SIG-M5 treated with dmso at 0.1 percent for 504 hours (cell line): ENCODE measurements at regions not wholly inside any gene's neighbourhood (a gene's known extent, or its start where the extent isn't known, plus 50 kb on each side); places are given as distances from the start of the nearest gene placed in this dataset.
"Not testable (repeated sequence)": the region's sequence is repeated elsewhere in the genome, so short reads cannot be mapped to it uniquely, and the experiment has no call there.

ENCODE experiments used
- DNase-seq: peaks from one replicate; lab custom pipeline; 2025; ENCODE audit not compliant: unreplicated experiment; lab: John Stamatoyannopoulos, UW

DNA sequence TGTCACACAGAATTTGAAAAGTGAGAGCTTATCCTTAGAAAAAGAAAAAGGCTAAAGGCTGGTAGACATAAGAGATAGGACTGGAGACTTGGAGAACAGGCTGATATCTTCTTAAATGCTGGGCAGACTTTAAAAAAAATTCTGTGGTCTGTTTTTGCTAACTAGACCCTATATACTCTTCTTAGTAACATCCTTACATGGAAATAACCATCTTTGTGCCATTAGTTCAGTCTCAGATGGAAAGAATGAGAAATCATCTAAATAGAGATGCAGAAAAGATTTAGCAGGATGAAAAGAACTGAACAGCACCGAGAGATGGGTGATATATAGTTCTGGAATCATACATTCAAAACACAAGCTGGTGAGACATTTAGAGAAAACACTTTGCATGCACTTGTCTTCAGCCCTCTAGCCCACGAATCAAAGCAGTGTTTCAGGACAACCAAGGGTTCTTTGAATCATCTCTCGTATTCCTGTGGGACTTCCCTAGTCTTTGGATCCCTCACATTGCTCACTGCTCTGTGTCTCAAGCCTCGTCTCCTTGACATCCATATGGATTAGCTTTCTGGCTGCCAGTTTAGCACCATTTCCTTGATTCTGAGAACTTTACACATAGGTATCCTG, 93.0 kb upstream of the LYSMD4 start:
- no peak for DNase-seq

- DNase-seq = no peak
These were observed 90.1 kb upstream of the LYSMD4 start for GRCh38 chr15:99823346-99823745.

GRCh38 chr15:99819981-99820718, 86.9 kb upstream of the LYSMD4 start:
- DNase-seq = no peak

GRCh38 chr15:99818872-99819271, 85.6 kb upstream of the LYSMD4 start:
- DNase-seq = no peak

- DNase-seq = not testable (repeated sequence)
These were observed 83.6 kb upstream of the LYSMD4 start for GRCh38 chr15:99816862-99817261.

- DNase-seq = not testable (repeated sequence)
These were observed 77.4 kb upstream of the LYSMD4 start for GRCh38 chr15:99810663-99811062.

- DNase-seq = not testable (repeated sequence)
These were observed 66.6 kb upstream of the LYSMD4 start for GRCh38 chr15:99799854-99800250.

DNA sequence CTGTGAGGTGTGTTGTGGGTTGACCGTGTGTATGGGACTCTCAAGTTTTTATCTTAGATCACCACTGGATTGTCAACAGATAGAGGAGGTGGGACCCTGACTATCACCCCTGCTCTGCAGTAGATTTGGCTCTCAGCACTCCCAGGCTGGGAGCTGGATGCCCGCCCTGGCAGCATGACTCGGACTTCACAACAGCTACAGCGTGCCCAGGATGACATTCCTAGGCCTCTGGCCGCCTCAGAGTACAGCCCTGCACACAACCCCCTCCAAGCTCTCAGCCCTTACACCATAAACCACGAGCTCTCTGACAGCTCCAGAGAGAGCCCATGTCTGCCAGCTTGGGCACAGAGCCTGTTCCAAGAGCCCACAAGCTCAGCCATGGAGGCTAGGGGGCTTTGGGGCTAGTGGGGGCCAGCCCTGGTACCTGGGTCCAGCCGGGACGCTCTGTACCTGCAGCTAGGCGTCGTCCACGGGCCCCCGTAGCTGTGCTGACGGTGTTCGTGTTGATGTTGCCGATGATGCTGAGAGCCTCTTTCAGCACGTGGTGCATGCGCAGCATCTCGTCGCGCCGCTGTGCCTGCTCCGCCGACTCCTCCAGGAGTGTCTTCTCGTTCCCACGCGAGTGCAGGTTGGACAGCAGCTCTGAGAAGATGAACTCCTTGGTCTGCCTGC, 66.1 kb upstream of the LYSMD4 start:
- DNase-seq = not testable (repeated sequence)

GRCh38 chr15:99796940-99797870, 64.0 kb upstream of the LYSMD4 start:
- DNase-seq = not testable (repeated sequence)

DNA sequence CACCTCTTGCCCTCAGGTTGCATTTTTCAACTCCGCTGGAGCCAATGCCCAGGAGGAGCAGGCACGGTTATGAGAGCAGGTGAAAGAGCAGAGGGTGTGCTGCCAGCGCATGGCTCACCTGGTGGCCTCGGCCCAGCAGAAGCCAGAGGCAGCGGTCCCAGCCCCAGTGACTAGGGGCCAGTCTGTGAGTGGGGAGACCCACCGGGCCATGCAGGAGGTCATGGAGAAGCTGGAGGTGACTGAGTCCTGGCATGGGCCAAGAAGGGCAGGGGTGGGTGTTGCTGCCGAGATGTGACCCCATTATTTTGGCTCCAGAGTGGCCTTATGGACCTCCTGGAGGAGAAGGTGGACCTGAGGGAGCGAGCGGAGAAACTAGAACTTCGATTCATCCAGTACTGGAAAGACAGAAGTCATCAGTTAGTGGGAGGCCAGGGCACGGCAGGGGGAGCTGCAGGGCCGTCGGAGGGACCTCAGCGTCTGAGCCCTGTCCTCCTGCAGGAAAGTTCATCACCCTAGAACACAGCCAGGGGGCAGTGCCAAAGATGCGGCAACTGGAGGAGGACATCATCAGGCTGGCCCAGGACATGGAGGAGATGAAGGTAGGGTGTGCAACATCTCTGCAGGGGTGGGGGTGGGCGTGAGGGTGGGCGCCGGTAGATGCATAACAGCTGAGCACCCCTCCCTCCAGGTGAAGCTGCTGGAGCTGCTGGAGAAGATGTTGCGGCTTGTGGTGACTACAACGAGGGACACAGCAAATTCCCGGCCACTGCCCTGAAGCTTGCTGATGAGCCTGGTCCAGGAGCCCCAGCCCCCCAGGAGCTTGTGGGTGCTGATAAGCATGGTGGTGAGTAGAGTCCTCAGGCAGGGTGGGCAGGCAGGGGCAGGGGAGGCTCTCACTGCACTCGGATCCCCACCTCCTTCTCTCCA, 58.9 kb upstream of the LYSMD4 start:
- not testable (repeated sequence) for DNase-seq

- not testable (repeated sequence) for DNase-seq
These were observed 57.5 kb upstream of the LYSMD4 start for GRCh38 chr15:99790751-99791150.

DNA sequence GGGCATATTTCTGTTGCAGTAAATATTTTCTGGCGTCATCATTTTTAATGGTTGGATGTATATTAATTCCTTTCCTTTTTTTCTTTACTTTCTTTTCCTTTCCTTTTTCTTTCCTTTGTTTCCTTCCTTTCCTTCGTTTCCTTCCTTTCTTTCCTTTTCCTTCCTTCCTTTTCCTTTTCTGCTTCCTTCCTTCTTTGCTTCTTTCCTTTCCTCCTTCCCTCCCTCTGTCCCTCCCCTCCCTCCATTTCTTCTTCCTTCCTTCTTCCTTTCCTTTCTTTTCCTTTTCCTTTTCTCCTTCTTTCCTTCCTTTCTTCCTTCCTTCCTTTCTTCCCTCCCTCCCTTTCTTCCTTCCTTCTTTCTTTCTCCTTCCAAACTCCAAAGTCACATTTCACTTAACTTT, 54.9 kb upstream of the LYSMD4 start:
- no peak for DNase-seq

DNA sequence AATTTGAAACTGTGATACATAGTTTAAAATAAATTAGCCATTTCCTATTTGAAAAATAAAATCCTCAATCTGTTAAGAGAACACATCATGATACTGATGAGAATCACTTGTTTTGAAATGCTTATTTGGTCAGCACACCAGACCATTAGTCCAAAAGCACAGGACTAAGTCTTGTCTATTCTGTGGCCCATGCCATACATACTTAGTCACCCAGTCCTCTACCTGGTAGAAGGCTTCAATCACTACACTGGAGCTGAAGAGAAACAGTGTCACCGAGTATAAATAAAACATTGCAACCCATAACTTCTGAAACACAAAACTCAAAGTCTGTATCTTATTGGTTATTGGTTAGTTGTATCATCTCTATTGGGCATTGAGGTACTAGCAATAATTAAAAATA, 51.6 kb upstream of the LYSMD4 start:
- DNase-seq = not testable (repeated sequence)

GRCh38 chr15:99783918-99784619, 50.8 kb upstream of the LYSMD4 start:
- DNase-seq = not testable (repeated sequence)
